NB4 (cell line): ENCODE measurements at regions not wholly inside any gene's neighbourhood (a gene's known extent, or its start where the extent isn't known, plus 50 kb on each side); places are given as distances from the start of the nearest gene placed in this dataset.

ENCODE experiments used
- POLR2A ChIP-seq: IDR thresholded peaks from 2 replicates; pipeline ENCODE4 v1.6.1; 2011; ENCODE audit warnings: mild to moderate bottlenecking; ENCODE audit not compliant: insufficient read length; ENCODE audit errors: extremely low read depth
- TF ChIP-seq, protein P1 (sequence below): IDR thresholded peaks from one replicate; pipeline ENCODE4 v1.5.1; 2012; ENCODE audit warnings: low read depth, low read length
- TF ChIP-seq, protein P2 (sequence below): IDR thresholded peaks from 2 replicates; pipeline ENCODE4 v1.6.1; 2011; ENCODE audit warnings: low read depth, low read length

DNA sequence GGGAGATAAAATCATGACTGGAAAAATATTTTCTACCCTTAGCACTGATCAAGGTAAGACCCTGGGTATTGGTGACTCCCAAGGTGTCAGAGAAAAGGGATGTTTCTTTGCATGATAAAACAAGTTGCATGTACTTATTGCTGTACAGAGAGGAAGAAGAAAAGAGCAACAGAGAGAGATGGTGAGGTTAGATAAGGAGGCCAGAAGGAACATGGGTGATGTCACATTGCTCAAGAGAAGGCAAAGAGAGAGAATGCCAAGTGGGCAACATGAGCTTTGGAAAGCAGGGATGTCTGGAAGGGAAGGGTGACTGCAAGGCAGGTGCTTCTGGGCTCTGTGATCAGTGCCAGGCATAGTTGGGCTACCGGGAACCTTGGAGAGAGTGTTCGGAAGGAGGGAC, 65.1 kb upstream of the ADARB2 start:
- TF ChIP-seq, protein P1, sequence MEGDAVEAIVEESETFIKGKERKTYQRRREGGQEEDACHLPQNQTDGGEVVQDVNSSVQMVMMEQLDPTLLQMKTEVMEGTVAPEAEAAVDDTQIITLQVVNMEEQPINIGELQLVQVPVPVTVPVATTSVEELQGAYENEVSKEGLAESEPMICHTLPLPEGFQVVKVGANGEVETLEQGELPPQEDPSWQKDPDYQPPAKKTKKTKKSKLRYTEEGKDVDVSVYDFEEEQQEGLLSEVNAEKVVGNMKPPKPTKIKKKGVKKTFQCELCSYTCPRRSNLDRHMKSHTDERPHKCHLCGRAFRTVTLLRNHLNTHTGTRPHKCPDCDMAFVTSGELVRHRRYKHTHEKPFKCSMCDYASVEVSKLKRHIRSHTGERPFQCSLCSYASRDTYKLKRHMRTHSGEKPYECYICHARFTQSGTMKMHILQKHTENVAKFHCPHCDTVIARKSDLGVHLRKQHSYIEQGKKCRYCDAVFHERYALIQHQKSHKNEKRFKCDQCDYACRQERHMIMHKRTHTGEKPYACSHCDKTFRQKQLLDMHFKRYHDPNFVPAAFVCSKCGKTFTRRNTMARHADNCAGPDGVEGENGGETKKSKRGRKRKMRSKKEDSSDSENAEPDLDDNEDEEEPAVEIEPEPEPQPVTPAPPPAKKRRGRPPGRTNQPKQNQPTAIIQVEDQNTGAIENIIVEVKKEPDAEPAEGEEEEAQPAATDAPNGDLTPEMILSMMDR, result no peak
- no peak for TF ChIP-seq POLR2A
- TF ChIP-seq, protein P2, sequence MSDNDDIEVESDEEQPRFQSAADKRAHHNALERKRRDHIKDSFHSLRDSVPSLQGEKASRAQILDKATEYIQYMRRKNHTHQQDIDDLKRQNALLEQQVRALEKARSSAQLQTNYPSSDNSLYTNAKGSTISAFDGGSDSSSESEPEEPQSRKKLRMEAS, result no peak
